Endothelial cell (in vitro differentiated cells): ENCODE measurements at regions not wholly inside any gene's neighbourhood (a gene's known extent, or its start where the extent isn't known, plus 50 kb on each side); places are given as distances from the start of the nearest gene placed in this dataset.

Experiments used
- DNase-seq: peaks from one replicate; pipeline ENCODE4 v3.0.0; 2021; ENCODE audit warnings: low spot score
- H3K27ac Mint-ChIP-seq: one replicate; pipeline ENCODE4 v1.8.0; 2021; ENCODE audit warnings: mixed read lengths, inconsistent platforms; ENCODE audit not compliant: unreplicated experiment
- H3K27me3 Mint-ChIP-seq: one replicate; pipeline ENCODE4 v1.8.0; 2021; ENCODE audit warnings: mild to moderate bottlenecking, moderate library complexity, mixed read lengths, inconsistent platforms; ENCODE audit not compliant: unreplicated experiment
- H3K36me3 Mint-ChIP-seq: one replicate; pipeline ENCODE4 v1.8.0; 2021; ENCODE audit warnings: mild to moderate bottlenecking, low read depth, mixed read lengths, inconsistent platforms; ENCODE audit not compliant: unreplicated experiment
- H3K4me1 Mint-ChIP-seq: one replicate; pipeline ENCODE4 v1.8.0; 2021; ENCODE audit warnings: mild to moderate bottlenecking, mixed read lengths, inconsistent platforms; ENCODE audit not compliant: unreplicated experiment
- H3K4me3 Mint-ChIP-seq: one replicate; pipeline ENCODE4 v1.8.0; 2021; ENCODE audit warnings: mild to moderate bottlenecking, mixed read lengths, inconsistent platforms; ENCODE audit not compliant: unreplicated experiment
- H3K9me3 Mint-ChIP-seq: one replicate; pipeline ENCODE4 v1.8.0; 2021; ENCODE audit warnings: mixed read lengths, inconsistent platforms; ENCODE audit not compliant: unreplicated experiment
- TF ChIP-seq, protein P1 (sequence below): fragments of 200-600 bp; sonication (generic); IDR thresholded peaks from one replicate; pipeline ENCODE4 v1.5.0; 2021; ENCODE audit warnings: antibody characterized with exemption; ENCODE audit not compliant: unreplicated experiment

DNA sequence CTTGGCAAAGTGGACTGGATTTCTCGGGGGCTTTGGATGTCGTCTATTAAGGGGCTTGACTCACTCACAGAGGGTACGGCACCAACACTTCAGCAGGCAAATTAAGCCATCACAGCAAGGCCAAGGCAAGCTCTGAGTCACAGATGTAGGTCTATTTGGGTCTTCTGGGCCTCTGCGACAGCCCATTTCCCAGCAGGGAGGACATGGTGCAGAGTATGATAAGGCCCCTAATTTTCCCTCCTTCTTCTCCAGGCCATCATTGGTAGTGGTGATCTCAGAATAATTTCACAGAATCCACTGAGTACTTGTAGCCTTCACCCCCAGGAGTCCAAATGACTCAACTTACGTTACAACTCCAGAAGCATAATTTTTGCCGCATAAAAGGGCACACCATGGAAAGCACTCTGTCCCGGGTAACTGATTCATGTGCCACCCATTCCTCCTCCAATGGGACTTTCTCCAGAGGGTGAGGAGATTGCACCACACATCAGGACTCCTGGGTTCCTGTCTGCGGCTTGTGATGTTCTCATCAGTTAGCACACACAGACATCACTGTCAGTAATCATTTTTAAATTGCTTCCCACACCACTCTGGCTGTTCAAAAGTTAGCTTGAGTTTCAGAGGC is 164.9 kb downstream of the TXNL1 start:
- Mint-ChIP-seq H3K27me3 (no peaks in the 10 kb centered on the region), H3K27ac (no peak overlapping the region), H3K9me3 (no peaks in the 10 kb centered on the region), H3K4me3 (no peak overlapping the region), H3K4me1 (no peaks in the 10 kb centered on the region), H3K36me3 (no peaks in the 10 kb centered on the region)
- TF ChIP-seq, protein P1, sequence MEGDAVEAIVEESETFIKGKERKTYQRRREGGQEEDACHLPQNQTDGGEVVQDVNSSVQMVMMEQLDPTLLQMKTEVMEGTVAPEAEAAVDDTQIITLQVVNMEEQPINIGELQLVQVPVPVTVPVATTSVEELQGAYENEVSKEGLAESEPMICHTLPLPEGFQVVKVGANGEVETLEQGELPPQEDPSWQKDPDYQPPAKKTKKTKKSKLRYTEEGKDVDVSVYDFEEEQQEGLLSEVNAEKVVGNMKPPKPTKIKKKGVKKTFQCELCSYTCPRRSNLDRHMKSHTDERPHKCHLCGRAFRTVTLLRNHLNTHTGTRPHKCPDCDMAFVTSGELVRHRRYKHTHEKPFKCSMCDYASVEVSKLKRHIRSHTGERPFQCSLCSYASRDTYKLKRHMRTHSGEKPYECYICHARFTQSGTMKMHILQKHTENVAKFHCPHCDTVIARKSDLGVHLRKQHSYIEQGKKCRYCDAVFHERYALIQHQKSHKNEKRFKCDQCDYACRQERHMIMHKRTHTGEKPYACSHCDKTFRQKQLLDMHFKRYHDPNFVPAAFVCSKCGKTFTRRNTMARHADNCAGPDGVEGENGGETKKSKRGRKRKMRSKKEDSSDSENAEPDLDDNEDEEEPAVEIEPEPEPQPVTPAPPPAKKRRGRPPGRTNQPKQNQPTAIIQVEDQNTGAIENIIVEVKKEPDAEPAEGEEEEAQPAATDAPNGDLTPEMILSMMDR = no peak
- no peak for DNase-seq

DNA sequence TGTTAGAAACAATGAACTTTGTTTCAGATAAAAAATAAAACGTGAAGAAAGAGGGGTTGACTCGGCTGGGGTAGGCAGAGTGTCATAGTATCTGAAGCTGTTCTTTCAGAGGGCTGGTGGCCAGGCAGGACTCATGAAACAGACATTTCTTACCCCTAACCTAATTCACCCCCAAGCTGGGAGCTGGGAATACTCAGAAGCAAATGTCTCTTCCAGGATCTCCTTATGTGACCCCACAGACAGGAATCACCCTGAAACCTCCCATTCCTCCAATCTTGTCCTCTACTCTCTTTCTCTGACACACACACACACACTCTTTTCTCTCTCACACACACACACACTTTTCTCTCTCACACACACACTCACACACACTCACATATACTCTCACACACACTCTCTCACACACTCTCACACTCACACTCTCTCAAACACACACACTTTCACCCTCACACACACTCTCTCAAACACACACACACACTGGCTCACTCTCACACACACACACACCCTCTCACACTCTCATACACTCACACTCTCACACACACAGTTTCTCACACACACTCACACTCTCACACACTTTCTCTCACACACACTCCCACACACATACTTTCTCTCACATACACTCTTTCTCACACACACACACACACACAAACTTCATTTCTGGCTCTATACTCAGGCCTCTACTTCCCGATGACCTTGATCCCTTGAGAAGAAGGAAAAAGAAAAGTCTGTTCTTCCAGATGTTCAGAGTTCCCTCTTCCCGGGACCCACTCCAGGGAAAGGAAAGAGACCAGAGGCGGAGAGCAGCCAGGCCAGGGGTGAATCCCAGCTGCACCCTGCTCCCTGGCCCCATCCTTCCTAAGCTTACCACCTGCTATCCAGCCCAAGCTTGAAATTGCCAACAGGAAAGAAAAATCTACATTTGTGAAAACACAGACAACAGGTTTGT is 167.7 kb downstream of the TXNL1 start:
- TF ChIP-seq, protein P1 = no peak
- DNase-seq = no peak
- no peak overlapping the region for H3K27ac Mint-ChIP-seq
- no peak overlapping the region for H3K4me3 Mint-ChIP-seq
- peaks cover 5% of the 10 kb centered on the region for H3K27me3 Mint-ChIP-seq
- no peaks in the 10 kb centered on the region for H3K36me3 Mint-ChIP-seq
- H3K9me3 Mint-ChIP-seq = peaks cover 3% of the 10 kb centered on the region
- H3K4me1 Mint-ChIP-seq = no peaks in the 10 kb centered on the region

DNA sequence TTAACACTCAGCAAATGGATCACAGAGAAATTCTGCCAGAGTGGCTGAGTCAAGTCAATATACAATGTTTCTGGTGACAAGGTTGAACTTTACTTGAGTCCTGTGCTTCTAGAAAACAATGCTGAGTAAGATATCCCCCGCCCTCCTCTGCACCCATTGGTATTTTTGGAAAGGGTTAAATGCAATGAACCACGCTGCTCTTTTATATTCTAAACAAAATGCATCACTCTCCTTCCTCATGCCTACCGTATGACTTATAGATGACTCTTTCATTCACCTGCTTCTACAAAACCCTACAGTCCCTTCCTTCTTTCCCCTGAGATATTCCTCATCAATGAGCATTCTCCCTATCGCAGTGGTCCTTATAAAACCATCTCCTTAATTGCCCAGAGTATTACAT is 168.8 kb downstream of the TXNL1 start:
- Mint-ChIP-seq H3K27me3 (peaks cover 5% of the 10 kb centered on the region), H3K9me3 (peaks cover 11% of the 10 kb centered on the region), H3K4me3 (no peak overlapping the region), H3K27ac (no peak overlapping the region), H3K4me1 (no peaks in the 10 kb centered on the region), H3K36me3 (no peaks in the 10 kb centered on the region)
- TF ChIP-seq, protein P1 = no peak
- DNase-seq = no peak

DNA sequence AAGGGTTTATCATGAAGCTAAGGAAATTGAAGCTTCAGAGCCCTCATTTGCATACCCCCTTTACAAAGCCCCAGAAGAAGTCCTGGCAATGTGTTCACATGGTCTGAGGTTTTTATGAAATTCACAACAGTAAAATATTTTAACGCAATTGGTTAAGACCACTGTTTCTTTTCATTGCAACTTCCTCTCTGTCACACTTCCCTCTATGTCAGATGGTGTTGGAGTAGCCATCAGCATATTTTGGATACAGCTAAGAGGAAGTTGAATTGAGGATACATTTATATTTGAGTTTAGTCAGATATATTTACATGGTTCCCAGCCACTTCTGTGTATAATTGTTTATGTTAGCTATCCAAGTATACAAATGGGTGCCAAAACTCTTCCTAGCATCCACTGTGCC is 170.0 kb downstream of the TXNL1 start:
- H3K4me3 Mint-ChIP-seq = no peak overlapping the region
- H3K27me3 Mint-ChIP-seq = peaks cover 5% of the 10 kb centered on the region
- TF ChIP-seq, protein P1 = no peak
- H3K27ac Mint-ChIP-seq = no peak overlapping the region
- H3K4me1 Mint-ChIP-seq = no peaks in the 10 kb centered on the region
- no peaks in the 10 kb centered on the region for H3K36me3 Mint-ChIP-seq
- peaks cover 11% of the 10 kb centered on the region for H3K9me3 Mint-ChIP-seq
- no peak for DNase-seq

DNA sequence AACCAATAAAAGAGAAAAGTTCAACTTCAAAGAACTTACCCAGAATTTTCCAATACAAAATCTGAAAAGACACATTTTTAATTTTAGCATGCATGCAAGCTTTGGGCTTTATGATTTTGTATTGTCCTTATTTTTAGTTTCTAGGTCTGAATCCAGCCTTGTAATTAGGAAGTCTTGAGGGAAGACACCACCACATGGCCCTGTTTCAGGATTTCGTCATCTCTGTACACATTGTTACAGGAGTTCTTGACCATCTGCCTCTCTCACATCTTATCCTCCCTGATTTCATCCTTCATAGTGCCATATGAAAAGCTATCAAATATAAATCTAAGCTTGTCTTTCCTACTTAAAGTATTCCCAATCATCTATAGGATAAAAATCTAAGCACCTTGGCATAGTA is 176.1 kb downstream of the TXNL1 start:
- Mint-ChIP-seq H3K4me3 (no peak overlapping the region), H3K27me3 (peaks cover 10% of the 10 kb centered on the region)
- TF ChIP-seq, protein P1 = no peak

More for the DNA sequence above, 176.1 kb downstream of the TXNL1 start:
- no peak for DNase-seq
- H3K27ac Mint-ChIP-seq = no peak overlapping the region
- peaks cover 29% of the 10 kb centered on the region for H3K4me1 Mint-ChIP-seq
- H3K36me3 Mint-ChIP-seq = peaks cover 2% of the 10 kb centered on the region
- peaks cover 11% of the 10 kb centered on the region for H3K9me3 Mint-ChIP-seq
